GM21786 (cell line): ENCODE measurements at regions not wholly inside any gene's neighbourhood (a gene's known extent, or its start where the extent isn't known, plus 50 kb on each side); places are given as distances from the start of the nearest gene placed in this dataset.

Experiments used
- ATAC-seq: cut with Tn5 transposase; IDR thresholded peaks from one replicate; pipeline ENCODE4 v1.9.1; 2021; ENCODE audit not compliant: unreplicated experiment

GRCh38 chr5:58040044-58040443 lies 419.8 kb downstream of the PLK2 start:
- ATAC-seq, result no peak

- ATAC-seq, result no peak
These were observed 422.0 kb downstream of the PLK2 start for GRCh38 chr5:58037899-58038298.

- ATAC-seq, result no peak
These were observed 434.1 kb downstream of the PLK2 start for GRCh38 chr5:58025809-58026208.

GRCh38 chr5:58024151-58024550 lies 435.7 kb downstream of the PLK2 start:
- ATAC-seq, result no peak

- no peak for ATAC-seq
These were observed 437.8 kb downstream of the PLK2 start for GRCh38 chr5:58022055-58022454.

- ATAC-seq, result no peak
These were observed 438.4 kb downstream of the PLK2 start for GRCh38 chr5:58021466-58021865.

GRCh38 chr5:58019614-58020013 lies 440.3 kb downstream of the PLK2 start:
- ATAC-seq, result no peak

- ATAC-seq, result no peak
These were observed 441.9 kb downstream of the PLK2 start for GRCh38 chr5:58018016-58018415.

- no peak for ATAC-seq
These were observed 443.0 kb downstream of the PLK2 start for GRCh38 chr5:58016877-58017276.

GRCh38 chr5:58016358-58016757 lies 443.5 kb downstream of the PLK2 start:
- ATAC-seq, result no peak

GRCh38 chr5:58015175-58015574 lies 444.7 kb downstream of the PLK2 start:
- no peak for ATAC-seq

- ATAC-seq, result no peak
These were observed 446.2 kb downstream of the PLK2 start for GRCh38 chr5:58013542-58014258.

GRCh38 chr5:58012801-58013315 lies 447.0 kb downstream of the PLK2 start:
- ATAC-seq, result no peak

- ATAC-seq, result no peak
These were observed 447.8 kb downstream of the PLK2 start for GRCh38 chr5:58012102-58012501.

- no peak for ATAC-seq
These were observed 448.6 kb downstream of the PLK2 start for GRCh38 chr5:58011301-58011700.

- ATAC-seq, result no peak
These were observed 450.1 kb downstream of the PLK2 start for GRCh38 chr5:58009754-58010153.

GRCh38 chr5:58002323-58002722 lies 457.6 kb downstream of the PLK2 start:
- no peak for ATAC-seq

GRCh38 chr5:57993866-57994265 lies 466.0 kb downstream of the PLK2 start:
- ATAC-seq, result no peak

GRCh38 chr5:57989378-57989777 lies 470.5 kb downstream of the PLK2 start:
- ATAC-seq, result no peak

GRCh38 chr5:57988813-57989212 lies 471.1 kb downstream of the PLK2 start:
- no peak for ATAC-seq

- ATAC-seq, result no peak
These were observed 472.3 kb downstream of the PLK2 start for GRCh38 chr5:57987552-57987951.

- no peak for ATAC-seq
These were observed 473.0 kb downstream of the PLK2 start for GRCh38 chr5:57986761-57987341.

- no peak for ATAC-seq
These were observed 476.5 kb downstream of the PLK2 start for GRCh38 chr5:57983426-57983825.
